ENCODE measurements at regions not wholly inside any gene's neighbourhood (a gene's known extent, or its start where the extent isn't known, plus 50 kb on each side); places are given as distances from the start of the nearest gene placed in this dataset.
"Not testable (repeated sequence)": the region's sequence is repeated elsewhere in the genome, so short reads cannot be mapped to it uniquely, and the experiment has no call there.

DNA sequence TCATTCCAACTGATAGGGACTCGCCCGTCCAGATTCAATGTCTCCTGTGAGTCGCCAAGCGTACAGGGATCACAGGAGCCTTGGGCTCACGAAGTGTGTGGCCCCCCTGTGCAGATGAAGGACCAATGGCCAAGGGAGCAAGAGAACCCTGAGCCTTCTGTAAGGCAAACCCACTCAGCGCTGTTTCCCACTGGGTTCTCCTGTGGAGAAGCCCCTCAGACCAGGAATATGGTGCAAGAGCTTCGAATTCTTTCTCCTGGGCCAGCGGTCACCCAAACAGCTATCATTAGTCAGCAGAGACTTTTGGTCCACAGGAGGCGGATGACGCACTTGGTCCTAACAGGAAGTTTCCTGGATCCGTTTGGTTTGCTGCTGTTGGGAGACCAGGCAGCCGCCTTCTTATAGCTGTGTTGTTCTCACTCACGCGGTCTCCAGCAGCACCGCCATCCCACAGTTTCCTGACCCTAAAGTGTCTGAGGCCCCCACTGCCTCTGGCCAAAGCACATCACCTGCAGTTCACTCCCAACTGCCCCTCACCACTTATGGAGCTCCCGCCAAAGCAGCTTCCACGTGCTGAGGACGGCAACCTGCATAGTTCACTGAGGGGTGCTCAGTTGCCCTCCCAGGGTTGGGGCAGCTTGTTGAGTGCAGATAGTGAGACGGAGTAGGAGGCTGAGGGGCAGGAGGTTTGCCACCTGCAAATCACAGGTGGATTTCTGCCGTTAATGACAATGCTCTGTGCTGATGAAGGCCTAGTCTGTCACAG is 268.6 kb downstream of the ERMARD start:
- no peak for DNase-seq (ENCODE audit: low read depth)

DNA sequence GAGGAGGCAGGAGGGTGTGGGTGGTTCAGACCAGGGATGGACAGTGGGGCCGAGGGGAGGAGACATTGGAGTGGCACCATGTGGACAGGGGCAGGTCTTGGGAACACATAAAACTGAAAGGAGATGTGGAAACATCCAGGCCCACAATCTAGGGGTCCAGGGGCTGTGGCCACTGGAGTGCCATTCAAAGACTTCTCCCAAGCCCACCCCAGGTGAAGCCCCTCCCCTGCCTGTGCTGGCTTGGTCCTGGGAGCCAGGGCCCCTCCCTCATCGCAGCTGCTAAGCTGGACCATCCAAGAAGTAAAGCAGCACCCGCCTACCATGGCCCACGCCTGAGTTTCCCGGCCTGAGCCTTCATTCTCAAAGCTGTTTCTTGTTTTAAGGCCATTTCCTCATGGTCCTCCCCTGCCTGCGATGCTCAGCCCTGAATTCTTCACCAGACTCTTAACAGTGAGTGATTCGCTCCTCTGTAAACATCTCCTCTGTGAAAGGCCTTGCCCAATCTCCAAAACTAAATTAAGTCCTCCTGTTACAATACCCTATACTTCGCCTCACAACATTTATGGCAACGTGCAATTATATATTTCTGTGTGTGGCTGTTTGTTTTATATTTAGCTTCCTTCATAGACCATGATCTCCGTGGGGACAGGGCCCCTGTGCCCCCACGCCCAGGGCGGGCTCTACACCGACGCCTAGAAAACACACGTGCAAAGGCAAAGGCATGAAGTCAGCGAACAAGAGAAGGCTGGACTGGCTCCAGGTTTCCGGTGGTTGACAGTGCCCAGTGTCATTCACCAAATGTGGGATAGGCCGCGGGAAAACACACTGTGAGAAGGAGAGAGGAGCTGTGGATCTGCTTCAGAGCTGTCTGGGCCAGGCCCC is 267.8 kb downstream of the ERMARD start:
- no peak for DNase-seq (ENCODE audit: low read depth)

DNA sequence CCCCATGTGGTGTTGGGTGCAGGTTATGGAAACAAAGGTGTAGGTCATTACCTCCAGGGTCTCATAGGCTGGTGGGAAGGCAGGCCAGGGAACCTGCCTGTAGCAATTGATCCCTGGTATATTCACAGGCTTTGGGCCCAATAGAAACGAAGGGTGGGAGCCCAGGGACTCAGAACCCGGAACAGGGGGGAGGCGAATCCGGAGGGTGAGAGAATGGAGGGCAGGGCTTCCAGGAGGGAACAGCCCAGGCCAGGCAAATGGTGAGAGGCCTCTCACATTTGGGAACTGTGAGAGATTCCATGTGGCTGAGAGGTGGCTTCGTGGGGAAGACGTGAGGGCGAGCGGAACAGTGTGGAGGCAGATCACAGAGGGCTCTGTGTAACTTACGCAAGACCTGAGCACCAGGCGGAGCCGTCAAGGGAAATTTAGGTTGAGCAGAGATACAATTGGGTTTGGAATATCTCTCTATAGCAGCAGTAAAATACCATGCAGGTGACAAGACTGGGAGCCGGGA is 267.1 kb downstream of the ERMARD start:
- DNase-seq (ENCODE audit: low read depth): no peak

DNA sequence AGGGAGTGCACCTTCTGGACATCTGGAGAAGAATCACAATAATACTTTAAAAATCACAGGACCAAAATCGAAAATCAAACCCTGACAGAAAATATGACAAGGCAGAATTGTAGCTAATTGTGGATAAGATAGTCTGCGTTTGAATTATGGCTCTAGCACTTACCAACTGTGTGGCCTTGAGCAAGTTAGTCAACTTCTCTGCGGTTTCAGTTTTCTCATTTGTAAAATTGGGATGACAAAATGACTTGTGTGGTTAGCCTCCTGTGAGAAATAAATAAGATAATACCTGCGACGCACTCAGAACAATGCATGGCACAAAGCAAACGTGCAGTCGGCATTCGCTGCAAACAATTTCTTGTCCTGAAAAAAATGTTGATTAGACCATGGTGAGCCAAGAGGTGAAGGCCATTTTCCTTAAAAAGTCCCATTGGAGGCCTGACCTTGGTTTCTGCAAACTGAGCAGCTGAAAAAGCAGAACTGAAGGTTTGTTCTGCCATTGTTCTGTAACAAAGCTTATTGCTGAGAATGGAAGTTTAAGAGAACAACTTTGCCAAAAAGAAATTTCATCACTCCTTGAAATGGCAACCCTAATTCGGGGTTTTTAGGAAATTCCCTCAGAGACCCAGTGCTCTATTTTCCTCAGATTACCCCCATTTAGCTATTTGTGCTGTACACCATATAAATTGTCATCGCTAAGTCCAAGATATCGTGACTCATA is 266.3 kb downstream of the ERMARD start:
- DNase-seq (ENCODE audit: low read depth): no peak

DNA sequence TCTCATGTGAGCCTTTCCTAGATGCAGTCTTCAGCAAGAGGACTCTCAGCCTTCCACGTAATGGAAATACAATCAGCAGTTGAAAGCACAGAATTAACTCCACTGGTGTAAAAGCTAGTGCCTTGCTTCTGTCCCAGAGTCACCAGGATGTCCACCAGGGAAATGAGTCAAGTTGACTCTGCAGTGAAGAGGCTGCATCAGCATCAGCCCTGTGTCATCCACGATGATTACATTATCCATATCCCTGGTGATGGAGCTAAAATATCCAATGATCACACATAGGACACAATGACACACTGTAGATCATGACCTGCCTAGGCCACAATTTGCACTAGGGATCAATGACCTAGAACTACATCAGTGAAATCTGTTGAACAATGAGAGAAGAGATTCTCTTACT is 262.4 kb downstream of the ERMARD start:
- DNase-seq (ENCODE audit: low read depth): no peak

DNA sequence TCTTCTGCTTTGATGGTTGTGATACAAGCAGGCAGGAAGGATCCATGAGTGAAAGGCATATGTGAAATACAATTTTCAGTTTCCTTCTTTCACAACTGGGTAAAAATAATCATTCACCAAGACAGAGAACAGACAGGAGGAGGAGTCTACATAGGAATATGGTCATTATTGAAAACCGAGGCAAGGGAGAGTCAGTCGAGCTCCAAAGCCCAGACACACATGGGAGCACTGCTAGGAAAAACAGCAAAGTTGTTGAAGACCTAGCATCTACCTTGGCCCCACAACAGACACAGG is 260.6 kb downstream of the ERMARD start:
- no peak for DNase-seq (ENCODE audit: low read depth)

DNA sequence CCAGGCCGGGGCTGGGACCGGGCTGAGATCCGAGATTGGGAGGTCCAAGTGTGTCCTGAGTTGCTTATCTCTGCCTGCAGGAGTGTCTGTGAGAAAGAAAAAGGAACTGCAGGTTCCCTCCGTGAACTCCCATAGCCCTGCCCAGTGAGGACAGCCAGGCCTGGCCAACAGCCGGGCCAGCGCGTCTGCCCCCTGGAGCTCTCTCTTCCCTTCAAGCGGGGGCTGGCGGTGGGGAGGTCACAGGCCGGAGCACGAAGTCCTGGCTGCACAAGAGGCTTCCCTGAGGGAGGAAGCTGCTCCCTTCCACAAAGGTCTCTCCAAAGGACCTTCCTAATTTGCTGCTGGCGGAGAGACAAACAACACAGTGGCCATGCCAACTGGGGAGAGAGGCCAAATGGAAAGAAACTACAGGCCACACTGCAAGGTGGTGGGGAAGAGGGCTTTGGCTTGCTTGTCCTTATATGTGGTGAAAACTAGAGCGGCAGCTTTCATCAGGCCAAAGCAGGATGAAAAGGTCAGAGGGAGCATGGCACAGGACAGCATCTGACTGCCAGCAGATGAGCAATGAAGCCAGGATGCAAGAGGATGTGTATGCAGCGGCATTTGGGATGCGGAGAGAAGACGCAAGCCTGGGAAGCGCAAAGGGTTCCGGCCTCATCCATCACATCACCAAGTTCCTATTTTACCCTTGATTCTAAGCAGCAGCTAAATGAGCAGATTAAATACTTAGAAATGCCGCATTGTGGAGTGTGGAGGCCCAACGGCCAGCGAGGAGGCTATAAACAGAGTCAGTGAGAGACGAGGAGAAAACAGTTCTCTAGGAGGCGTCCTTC is 260.0 kb downstream of the ERMARD start:
- DNase-seq (ENCODE audit: low read depth): no peak

DNA sequence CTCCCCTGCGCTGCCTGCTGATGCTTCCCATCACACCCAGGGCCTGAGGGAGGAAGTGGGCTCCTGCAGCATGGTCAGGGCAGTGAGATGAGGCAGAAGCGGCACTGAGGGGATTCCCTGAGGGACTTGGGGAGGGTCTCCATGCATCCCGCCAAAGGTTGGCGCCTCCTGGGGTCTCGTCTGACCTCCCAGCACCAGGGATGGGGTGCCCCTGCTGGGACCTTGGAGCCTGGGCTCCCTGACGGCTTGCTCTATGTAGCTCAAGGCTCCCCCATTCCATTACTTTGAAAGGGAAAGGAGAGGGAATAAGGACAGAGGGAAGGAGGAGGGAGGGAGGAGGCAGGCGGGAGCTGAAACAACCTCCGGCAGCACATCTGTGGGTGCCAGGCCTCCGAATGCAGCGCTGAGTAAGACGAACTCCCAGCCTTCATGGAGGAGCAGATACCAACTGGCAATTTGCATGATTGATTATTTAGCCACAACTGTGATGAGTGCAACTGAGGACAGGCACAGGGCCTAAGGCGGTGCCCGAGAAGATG is 259.3 kb downstream of the ERMARD start:
- DNase-seq (ENCODE audit: low read depth): no peak

DNA sequence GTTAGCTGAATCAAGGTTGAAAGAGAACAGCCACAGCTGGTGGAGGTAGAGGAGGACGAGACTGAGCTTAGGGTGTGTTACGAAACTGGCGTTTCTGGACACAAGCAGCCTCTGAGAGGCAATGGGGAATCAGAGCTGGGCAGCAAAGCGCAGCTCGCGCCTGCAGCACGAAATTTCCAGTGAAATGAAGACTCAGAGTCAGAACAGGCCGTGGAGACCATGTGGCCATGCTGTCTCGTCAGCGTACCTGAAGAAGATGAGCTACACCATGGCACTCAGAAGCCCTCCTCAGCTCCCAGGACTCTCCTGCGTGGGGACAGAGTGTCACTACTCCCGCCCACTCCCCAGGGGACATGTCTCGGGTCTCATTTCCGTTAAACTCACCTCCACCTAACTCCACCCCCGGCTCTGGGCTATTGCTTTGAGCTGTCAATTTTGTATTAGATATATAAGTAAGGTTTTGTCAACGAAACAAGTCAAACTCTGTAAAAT is 256.9 kb downstream of the ERMARD start:
- no peak for DNase-seq (ENCODE audit: low read depth)

DNA sequence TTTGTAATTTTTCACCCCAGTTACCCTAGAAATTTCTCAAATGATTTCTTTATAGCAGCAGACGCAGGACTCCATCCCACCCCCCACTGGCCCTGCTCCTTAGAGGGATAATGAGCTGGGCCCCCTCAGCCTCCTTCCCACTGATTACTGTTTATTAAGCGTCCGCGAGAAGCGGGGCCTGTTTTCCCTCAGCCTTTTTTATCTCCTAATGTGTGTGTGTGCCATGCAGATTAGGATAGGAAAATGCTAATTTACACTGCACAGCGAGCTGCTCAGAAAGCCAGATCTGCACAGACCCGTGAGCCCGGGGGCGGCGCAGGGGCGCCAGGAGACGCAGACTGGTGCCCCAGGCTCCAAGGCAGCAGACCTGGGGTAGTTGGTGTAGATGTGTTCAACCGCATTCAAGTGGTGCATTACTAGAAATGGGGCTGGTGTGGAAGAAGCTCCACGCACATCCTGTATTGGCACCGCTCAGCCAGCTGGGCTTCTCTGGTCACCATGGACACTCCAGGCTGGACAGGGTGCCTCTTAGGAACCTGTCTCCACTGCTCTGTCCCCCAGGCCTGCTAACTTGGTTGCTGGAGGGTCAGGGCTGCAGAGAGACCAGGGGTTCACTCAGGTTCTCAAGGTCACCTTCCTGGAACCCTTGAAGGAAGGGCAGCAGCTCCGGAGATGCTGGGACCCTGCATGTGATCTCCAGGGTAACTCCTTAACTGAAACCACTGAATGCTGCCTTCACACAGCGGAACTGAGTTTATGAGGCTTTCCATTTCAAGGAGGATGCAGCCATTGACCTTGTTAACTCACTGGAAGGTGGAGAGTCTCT is 256.3 kb downstream of the ERMARD start:
- no peak for DNase-seq (ENCODE audit: low read depth)

DNA sequence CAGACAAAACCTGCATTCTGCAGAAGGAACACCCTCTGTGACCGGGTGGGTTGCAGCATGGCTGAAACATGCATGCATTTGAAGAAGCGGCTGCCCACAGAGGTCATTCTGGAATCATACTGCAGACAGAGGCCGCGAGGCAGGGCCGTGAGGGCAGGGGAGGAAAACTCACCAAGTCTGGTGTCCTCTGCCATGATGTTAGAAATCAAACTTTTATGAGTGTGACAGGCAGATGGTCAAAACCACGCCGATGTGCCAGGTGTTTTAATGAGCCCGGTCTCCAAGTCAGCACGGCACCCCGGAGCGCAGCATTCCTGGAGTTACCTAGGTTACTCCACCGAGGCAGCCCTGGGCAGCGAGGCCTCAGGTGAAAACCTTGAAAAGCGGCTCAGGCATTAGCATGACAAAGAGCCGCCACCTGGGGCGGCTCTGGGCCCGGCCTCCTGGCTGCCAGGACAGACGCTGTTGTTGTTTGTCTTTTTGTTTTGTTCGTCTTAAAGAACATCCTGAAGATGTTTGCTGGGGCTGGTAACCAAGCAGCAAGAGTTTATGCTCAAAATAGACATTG is 255.6 kb downstream of the ERMARD start:
- no peak for DNase-seq (ENCODE audit: low read depth)

DNA sequence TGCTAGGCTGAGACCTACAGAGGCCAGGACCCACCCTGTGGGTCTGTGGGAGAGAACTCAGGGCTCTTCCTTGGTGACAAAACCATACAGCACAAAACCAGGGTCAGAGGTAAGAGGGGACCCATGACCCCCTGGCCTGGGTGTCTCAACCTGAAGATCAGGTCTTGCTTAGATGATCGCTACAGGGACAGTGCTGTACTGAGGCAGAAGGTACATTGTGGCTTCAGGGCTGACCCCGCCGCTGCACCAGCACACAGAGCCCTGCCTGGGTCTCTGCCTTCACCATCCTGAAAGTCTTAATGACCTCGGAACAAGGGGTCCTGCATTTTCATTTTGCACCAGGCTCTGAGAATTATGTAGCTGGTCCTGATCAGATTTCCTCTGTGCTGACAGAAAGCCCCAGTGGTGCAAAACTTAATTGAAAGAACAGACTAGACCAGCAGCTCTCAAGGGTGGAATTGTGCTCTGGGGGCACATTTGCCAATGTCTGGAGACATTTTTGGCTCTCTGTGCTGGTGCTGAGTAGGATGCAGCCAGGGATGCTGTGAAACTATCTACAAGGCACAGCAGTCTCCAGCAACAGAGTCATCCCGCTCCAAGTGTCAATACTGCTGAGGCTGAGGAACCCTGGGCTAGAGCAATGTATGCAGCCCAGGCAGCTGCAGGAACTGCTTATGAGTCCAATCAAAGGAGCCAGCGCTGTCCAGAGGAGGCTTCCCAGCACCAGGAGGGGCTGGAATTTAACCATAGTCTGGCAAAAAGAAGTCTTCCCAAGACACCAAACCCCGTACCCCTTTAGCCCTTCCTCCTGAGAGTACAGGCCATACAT is 254.9 kb downstream of the ERMARD start:
- DNase-seq (ENCODE audit: low read depth): no peak

DNA sequence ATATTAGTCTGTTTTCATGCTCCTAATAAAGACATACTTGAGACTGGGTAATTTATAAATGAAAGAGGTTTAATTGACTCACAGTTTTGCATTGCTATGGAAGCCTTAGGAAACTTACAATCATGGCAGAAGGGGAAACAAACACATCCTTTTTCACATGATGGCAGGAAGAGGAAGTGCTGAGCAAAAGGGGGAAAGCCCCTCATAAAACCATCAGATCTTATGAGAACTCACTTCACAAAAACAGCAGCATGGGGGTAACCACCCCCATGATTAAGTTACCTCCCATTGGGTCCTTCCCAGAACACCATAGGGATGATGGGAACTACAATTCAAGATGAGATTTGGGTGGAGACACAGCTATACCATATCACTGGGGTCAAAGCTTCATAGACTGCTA is 254.2 kb downstream of the ERMARD start:
- no peak for DNase-seq (ENCODE audit: low read depth)

DNA sequence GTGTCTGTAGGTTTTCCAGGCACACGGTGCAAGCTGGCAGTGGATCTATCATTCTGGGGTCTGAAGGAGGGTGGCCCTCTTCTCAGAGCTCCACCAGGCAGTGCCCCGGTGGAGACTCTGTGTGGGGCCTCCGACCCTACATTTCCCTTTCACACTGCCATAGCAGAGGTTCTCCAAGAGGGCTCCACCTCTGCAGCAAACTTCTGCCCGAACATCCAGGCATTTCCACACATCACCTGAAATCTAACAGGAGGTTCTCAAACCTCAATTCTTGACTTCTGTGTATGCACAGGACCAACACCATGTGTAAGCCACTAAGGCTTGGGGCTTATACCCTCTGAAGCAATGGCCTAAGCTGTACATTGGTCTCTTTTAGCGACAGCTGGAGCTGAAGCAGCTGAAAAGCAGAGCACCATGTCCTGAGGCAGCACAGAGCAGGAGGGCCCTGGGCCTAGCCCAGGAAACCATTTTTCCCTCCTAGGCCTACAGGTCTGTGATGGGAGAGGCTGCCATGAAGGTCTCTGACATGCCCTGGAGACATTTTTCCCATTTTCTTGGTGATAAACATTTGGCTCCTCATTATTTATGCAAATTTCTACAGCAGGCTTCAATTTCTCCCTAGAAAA is 253.3 kb downstream of the ERMARD start:
- DNase-seq (ENCODE audit: low read depth): no peak

DNA sequence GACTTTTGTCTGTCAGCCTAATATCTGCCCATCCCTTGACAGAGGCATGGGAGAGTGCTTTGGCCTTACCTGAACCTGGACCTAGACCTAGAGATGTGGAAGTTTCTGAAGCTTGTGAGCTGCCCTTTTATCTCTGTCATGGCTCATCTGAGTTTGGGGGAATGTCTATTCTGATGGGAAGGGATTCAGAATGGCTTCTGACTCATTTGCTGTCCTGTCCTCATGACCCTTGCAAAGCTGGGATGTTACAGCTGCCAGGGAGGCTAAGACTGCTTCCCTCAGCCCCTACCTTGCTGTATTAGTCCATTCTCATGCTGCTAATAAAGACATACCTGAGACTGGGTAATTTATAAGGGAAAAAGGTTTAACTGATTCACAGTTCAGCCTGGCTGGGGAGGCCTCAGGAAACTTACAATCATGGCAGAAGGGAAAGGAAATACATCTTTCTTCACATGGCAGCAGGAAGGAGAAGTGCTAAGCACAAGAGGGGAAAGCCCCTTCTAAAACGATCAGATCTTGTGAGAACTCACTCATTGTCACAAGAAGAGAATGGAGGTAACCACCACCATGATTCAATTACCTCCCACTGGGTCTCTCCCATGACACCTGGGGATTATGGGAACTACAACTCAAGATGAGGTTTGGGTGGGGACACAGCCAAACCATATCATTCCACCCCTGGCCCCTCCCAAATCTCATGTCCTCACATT is 252.2 kb downstream of the ERMARD start:
- no peak for DNase-seq (ENCODE audit: low read depth)

DNA sequence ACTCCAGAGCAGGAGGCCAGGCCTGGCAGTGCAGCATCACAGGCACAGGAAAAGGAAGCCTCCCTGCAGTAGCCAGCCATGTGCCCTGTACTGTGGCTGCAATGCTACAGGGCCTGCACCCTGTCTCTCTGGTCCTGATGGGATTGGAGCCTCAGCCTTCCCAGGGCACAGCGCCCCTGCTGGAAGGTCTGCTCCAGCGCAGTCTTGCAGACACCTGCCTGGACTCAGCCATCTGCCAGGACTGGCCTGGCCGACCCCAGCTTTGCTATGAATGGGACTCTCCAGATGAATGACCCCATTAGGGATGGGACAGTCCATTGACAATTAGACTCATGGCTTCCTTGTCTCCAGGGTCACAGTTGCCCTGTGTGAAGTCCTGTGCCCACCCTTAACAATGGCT is 251.6 kb downstream of the ERMARD start:
- DNase-seq (ENCODE audit: low read depth): no peak

DNA sequence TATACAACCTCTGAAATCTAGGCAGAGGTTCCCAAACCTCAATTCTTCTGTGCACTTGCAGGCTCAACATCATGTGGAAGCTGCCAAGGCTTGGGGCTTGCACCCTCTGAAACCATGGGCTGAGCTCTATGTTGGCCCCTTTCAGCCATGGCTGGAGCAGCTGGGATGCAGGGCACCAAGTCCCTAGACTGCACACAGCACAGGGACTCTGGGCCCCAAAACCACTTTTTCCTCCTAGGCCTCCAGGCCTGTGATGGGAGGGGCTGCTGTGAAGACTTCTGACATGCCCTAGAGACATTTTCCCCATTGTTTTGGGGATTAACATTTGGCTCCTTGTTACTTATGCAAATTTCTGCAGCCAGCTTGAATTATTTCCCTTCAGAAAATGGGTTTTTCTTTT is 250.4 kb downstream of the ERMARD start:
- DNase-seq (ENCODE audit: low read depth): not testable (repeated sequence)
